Ishikawa (cell line): ENCODE measurements at regions not wholly inside any gene's neighbourhood (a gene's known extent, or its start where the extent isn't known, plus 50 kb on each side); places are given as distances from the start of the nearest gene placed in this dataset.

Experiments
- CEBPB ChIP-seq: IDR thresholded peaks from 2 replicates; pipeline ENCODE4 v1.6.1; 2012
- EP300 ChIP-seq: IDR thresholded peaks from 2 replicates; pipeline ENCODE4 v1.6.1; 2012; ENCODE audit warnings: borderline replicate concordance
- RAD21 ChIP-seq: IDR thresholded peaks from 2 replicates; pipeline ENCODE4 v1.6.1; 2012; ENCODE audit warnings: low read depth
- YY1 ChIP-seq: IDR thresholded peaks from 2 replicates; pipeline ENCODE4 v1.6.1; 2012; ENCODE audit warnings: low read depth
- TF ChIP-seq, protein P1 (sequence below): IDR thresholded peaks from 2 replicates; pipeline ENCODE4 v1.6.1; 2012; ENCODE audit warnings: low read depth, mild to moderate bottlenecking
- TF ChIP-seq, protein P2 (sequence below): IDR thresholded peaks from 2 replicates; pipeline ENCODE4 v1.6.1; 2012

DNA sequence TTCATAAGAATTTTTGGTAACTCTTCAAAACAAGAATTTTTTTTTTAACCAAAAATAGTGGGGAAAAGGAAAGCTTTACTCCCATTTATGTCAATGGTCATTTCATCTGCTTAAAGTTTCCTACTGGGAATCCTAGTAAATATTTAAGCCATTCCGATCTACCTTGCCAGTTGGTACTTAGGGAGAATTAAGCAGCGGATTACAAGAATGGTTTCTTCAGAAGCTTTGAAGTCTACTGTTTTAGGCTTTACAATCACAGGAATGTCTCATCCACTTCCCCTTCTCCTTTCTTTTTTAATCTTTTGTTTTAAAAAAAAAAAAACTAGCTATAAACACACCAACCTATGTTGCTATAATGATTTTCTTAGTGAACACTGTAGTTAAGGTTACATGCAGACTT, 341.4 kb upstream of the ATP11B start:
- TF ChIP-seq RAD21 (no peak), YY1 (no peak), EP300 (no peak), CEBPB (no peak)
- TF ChIP-seq, protein P1, sequence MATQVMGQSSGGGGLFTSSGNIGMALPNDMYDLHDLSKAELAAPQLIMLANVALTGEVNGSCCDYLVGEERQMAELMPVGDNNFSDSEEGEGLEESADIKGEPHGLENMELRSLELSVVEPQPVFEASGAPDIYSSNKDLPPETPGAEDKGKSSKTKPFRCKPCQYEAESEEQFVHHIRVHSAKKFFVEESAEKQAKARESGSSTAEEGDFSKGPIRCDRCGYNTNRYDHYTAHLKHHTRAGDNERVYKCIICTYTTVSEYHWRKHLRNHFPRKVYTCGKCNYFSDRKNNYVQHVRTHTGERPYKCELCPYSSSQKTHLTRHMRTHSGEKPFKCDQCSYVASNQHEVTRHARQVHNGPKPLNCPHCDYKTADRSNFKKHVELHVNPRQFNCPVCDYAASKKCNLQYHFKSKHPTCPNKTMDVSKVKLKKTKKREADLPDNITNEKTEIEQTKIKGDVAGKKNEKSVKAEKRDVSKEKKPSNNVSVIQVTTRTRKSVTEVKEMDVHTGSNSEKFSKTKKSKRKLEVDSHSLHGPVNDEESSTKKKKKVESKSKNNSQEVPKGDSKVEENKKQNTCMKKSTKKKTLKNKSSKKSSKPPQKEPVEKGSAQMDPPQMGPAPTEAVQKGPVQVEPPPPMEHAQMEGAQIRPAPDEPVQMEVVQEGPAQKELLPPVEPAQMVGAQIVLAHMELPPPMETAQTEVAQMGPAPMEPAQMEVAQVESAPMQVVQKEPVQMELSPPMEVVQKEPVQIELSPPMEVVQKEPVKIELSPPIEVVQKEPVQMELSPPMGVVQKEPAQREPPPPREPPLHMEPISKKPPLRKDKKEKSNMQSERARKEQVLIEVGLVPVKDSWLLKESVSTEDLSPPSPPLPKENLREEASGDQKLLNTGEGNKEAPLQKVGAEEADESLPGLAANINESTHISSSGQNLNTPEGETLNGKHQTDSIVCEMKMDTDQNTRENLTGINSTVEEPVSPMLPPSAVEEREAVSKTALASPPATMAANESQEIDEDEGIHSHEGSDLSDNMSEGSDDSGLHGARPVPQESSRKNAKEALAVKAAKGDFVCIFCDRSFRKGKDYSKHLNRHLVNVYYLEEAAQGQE: no peak
- TF ChIP-seq, protein P2, sequence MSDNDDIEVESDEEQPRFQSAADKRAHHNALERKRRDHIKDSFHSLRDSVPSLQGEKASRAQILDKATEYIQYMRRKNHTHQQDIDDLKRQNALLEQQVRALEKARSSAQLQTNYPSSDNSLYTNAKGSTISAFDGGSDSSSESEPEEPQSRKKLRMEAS: no peak
